ENCODE measurements at regions not wholly inside any gene's neighbourhood (a gene's known extent, or its start where the extent isn't known, plus 50 kb on each side); places are given as distances from the start of the nearest gene placed in this dataset.

DNA sequence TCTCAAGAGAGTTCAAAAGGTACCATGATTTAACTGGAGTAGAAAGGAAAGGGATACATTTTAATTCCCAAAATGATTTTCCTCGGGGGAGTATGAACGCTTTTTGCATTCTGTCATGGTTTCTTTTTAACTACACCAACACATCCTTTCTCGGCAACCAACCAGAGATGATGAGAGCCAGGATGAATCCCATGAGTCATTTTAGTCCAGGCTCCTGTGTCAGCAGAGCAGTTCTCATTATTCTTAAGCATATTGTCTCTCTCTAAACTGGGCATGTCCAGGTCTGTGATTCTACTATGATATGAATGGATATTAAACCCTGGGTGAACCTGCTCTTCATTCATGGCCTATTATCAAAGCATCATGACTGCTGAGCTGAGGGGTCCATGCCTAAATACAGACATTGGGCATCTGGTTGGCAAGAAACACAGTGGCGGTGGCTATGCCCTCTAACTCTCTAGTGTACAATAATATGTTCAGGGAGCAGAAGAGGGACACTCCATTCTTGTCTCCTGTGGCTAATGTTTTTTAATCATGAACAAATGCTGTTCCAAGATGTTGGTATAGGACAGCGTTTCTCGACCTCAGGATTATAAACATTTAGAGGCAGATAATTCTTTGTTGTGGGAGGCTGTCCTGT is 124.3 kb upstream of the ESRRG start:
- Histone ChIP-seq H3K36me3 (peaks cover 0 to 3% (median 0%) of the 10 kb centered on the region in 3 donors), H3K4me3 (no peak overlapping the region), H3K4me1 (no peaks in the 10 kb centered on the region), H3K27me3 (no peaks in the 10 kb centered on the region), H3K9me3 (peaks cover 0 to 4% (median 0%) of the 10 kb centered on the region in 4 donors), H3K27ac (no peak overlapping the region)
- WGBS, 2 donors: 86 to 88% methylated on average over 6 of the region's 6 CpGs
- ATAC-seq (no peak), DNase-seq (no peak), FAIRE-seq (no peak)
- TF ChIP-seq, protein P1, sequence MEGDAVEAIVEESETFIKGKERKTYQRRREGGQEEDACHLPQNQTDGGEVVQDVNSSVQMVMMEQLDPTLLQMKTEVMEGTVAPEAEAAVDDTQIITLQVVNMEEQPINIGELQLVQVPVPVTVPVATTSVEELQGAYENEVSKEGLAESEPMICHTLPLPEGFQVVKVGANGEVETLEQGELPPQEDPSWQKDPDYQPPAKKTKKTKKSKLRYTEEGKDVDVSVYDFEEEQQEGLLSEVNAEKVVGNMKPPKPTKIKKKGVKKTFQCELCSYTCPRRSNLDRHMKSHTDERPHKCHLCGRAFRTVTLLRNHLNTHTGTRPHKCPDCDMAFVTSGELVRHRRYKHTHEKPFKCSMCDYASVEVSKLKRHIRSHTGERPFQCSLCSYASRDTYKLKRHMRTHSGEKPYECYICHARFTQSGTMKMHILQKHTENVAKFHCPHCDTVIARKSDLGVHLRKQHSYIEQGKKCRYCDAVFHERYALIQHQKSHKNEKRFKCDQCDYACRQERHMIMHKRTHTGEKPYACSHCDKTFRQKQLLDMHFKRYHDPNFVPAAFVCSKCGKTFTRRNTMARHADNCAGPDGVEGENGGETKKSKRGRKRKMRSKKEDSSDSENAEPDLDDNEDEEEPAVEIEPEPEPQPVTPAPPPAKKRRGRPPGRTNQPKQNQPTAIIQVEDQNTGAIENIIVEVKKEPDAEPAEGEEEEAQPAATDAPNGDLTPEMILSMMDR (IDR thresholded peaks at IDR 0.05): no peak
- intact Hi-C loops (cut with DNase I): no loop called here

DNA sequence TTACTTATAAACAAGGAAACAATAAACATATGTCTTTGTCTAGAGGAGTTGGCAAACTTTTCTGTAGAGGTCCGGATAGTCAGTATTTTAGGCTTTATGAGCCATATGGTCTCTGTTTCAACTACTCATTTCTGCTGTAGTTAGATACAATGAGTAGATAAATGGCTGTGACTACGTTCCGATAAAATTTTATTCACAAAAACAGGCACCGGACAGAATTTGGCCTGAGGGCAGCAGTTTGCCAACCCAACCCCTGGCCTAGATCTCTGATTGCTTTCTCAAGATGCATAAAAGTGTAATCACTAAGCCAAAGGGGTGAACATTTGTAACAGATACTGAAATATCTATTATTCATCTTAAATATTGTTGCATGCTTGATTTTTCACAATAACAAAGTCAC is 123.1 kb upstream of the ESRRG start:
- TF ChIP-seq, protein P1 (IDR thresholded peaks at IDR 0.05): no peak
- FAIRE-seq (no peak), DNase-seq (no peak)

DNA sequence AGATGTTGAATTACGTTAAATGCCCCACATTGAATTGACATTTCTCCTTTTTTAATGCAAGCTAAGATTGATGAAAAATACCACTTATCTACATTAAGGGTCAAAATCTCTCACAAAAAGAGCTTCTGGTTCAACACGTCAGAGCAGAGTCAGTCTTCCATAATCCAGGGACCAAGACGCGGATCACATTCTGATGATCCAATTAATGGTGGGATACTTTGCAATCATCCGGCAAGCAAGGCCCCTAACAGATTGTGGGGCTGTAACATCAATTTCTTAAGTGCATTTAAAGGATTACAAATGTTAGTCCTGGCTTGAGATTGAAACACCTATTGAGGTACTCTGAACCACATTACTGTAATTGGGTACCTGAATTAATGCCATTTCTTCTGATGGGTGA is 120.2 kb upstream of the ESRRG start:
- Histone ChIP-seq H3K9me3 (no peaks in the 10 kb centered on the region), H3K4me1 (no peaks in the 10 kb centered on the region), H3K4me3 (no peak overlapping the region), H3K27me3 (no peaks in the 10 kb centered on the region), H3K27ac (no peak overlapping the region), H3K36me3 (no peaks in the 10 kb centered on the region)
- no peak for DNase-seq
- TF ChIP-seq, protein P1 (IDR thresholded peaks at IDR 0.05): no peak
- intact Hi-C loops (cut with DNase I): no loop called here
- no peak for FAIRE-seq
- 88 to 96% methylated on average over 5 of the region's 5 CpGs for WGBS, 2 donors
- no peak for ATAC-seq

More for the DNA sequence above, 123.1 kb upstream of the ESRRG start:
- peaks cover 0 to 4% (median 0%) of the 10 kb centered on the region in 4 donors for H3K9me3 ChIP-seq
- intact Hi-C loops (cut with DNase I): no loop called here
- no peaks in the 10 kb centered on the region for H3K27me3 ChIP-seq
- no peak for ATAC-seq
- 86 to 90% methylated on average over 4 of the region's 4 CpGs for WGBS, 2 donors
- H3K4me3 ChIP-seq: no peak overlapping the region
- H3K27ac ChIP-seq: no peak overlapping the region
- H3K36me3 ChIP-seq: no peaks in the 10 kb centered on the region
- H3K4me1 ChIP-seq: no peaks in the 10 kb centered on the region

DNA sequence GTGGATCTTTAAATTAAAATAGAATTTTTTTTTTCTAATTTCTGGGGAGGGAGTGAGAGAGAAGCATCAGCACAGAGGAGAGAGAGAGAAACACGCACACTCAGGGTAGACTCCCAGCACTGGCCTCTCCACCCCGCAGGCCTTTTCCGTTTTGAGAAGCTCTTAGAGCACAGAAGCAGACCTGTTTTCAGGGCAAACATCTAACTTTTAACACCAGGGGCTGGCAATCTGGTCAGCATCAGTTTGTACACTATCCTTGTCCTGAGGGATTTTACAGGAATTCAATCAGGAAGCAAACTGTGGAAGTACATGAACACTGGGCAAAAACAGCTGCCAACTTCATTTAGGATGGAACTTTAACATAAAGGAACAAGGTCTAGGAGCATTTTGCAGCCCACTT is 117.9 kb upstream of the ESRRG start:
- intact Hi-C loops (cut with DNase I): no loop called here
- H3K4me3 ChIP-seq: no peak overlapping the region
- TF ChIP-seq, protein P1 (IDR thresholded peaks at IDR 0.05): no peak
- DNase-seq: no peak
- no peak overlapping the region for H3K27ac ChIP-seq
- ATAC-seq: no peak
- no peaks in the 10 kb centered on the region for H3K36me3 ChIP-seq
- H3K9me3 ChIP-seq: no peaks in the 10 kb centered on the region
- H3K27me3 ChIP-seq: no peaks in the 10 kb centered on the region
- 86 to 88% methylated on average over 3 of the region's 3 CpGs for WGBS, 2 donors
- no peaks in the 10 kb centered on the region for H3K4me1 ChIP-seq
- FAIRE-seq: no peak

DNA sequence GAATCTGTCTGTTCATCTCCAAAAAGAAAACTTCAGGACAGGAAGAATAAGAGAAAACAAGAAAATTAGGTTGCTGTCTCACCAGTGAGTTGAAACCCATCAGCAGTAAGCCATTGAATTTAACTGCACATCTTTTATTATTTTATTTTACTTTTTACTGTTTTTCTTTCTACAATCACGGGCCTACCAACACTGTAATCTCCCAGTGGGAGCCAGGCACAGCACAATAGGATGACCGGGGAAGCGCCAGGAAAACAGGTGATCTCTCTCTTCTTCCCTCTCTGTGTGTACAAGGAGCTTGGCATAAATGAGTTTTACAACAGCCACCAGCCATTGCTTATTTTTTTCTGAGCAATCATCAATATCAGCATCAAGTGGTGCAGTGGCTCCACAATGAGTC is 113.1 kb upstream of the ESRRG start:
- FAIRE-seq (no peak), DNase-seq (no peak), ATAC-seq (no peak)
- intact Hi-C loops (cut with DNase I): no loop called here
- Histone ChIP-seq H3K36me3 (no peaks in the 10 kb centered on the region), H3K9me3 (no peaks in the 10 kb centered on the region), H3K27ac (no peak overlapping the region), H3K4me1 (no peaks in the 10 kb centered on the region), H3K27me3 (no peaks in the 10 kb centered on the region), H3K4me3 (no peak overlapping the region)
- WGBS, 2 donors: 76 to 83% methylated on average over 3 of the region's 3 CpGs
- TF ChIP-seq, protein P1 (IDR thresholded peaks at IDR 0.05): no peak

Data from pancreas (tissue), 10 donors.